ENCODE measurements at regions not wholly inside any gene's neighbourhood (a gene's known extent, or its start where the extent isn't known, plus 50 kb on each side); places are given as distances from the start of the nearest gene placed in this dataset.
A peak's percentile ranks its signal among the peaks of the same experiment; 100 is the strongest.

DNA sequence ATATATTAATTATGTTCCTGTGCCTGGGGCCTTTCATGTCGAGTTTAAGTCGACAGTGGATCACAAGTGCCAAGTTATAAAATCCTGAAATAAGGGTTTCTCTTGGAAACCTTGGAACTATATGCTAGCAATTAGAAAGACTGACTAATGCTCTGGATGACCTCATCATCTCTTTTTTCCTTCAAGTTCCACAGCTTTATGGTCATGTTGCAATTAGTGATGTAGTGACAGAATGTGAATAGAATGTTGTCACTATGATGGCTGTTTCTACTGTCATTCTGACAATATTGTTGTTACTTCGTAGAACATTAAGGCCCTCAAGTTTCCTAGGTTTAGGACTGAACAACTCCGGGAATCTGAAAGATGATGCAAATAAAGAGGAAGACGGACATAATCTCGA lies 368.0 kb upstream of the SEMA6A start:
- no peak for DNase-seq (ENCODE audit: low read depth)

DNA sequence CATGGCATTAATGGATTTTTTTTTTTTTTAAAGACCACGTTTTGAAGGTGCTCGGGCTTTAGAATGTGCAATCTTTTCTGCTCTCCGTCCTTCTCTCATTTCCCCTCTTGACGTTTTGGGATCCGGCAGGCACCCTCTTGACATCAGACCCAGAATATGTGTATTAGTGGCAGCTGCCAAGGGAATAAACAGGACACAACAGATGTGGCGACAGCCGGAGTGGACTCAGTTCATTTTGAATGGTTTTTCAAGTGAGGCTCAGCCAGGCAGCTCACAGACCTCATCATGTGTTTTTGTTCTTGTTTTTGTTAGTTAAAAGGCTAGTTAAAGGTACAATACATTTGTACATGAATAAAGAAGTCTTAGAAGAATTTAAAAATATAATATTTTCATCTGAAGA lies 365.0 kb upstream of the SEMA6A start:
- no peak for DNase-seq (ENCODE audit: low read depth)
- no peak overlapping the region for H3K4me3 ChIP-seq (ENCODE audit: low read depth, low read length)
- TF ChIP-seq, protein P1, sequence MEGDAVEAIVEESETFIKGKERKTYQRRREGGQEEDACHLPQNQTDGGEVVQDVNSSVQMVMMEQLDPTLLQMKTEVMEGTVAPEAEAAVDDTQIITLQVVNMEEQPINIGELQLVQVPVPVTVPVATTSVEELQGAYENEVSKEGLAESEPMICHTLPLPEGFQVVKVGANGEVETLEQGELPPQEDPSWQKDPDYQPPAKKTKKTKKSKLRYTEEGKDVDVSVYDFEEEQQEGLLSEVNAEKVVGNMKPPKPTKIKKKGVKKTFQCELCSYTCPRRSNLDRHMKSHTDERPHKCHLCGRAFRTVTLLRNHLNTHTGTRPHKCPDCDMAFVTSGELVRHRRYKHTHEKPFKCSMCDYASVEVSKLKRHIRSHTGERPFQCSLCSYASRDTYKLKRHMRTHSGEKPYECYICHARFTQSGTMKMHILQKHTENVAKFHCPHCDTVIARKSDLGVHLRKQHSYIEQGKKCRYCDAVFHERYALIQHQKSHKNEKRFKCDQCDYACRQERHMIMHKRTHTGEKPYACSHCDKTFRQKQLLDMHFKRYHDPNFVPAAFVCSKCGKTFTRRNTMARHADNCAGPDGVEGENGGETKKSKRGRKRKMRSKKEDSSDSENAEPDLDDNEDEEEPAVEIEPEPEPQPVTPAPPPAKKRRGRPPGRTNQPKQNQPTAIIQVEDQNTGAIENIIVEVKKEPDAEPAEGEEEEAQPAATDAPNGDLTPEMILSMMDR (IDR thresholded peaks at IDR 0.05; ENCODE audit: low read depth, low read length, missing control alignments), result no peak

More for the DNA sequence above, 368.0 kb upstream of the SEMA6A start:
- no peak overlapping the region for H3K4me3 ChIP-seq (ENCODE audit: low read depth, low read length)
- TF ChIP-seq, protein P1 (IDR thresholded peaks at IDR 0.05; ENCODE audit: low read depth, low read length, missing control alignments), result no peak

DNA sequence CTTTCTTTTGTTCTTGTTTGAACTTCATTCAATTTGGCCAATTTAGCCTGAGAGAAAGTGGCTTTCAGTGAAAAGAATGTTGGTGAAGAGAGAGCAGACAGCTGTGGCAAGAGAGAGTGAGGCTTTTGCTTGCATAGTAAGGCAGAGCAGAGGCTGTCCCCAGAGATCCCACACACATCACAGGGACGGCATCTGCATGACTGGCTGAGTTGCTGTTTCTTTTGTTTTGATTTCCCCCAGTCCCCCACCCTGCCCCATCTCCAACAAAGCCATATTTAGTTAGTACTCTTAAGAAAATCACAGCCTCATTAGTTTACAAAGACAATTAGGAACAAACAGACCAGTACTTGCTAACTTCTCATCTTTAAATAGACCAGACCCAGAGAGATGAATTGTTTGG lies 363.9 kb upstream of the SEMA6A start:
- TF ChIP-seq, protein P1 (IDR thresholded peaks at IDR 0.05; ENCODE audit: low read depth, low read length, missing control alignments), result no peak
- no peak overlapping the region for H3K4me3 ChIP-seq (ENCODE audit: low read depth, low read length)
- no peak for DNase-seq (ENCODE audit: low read depth)

DNA sequence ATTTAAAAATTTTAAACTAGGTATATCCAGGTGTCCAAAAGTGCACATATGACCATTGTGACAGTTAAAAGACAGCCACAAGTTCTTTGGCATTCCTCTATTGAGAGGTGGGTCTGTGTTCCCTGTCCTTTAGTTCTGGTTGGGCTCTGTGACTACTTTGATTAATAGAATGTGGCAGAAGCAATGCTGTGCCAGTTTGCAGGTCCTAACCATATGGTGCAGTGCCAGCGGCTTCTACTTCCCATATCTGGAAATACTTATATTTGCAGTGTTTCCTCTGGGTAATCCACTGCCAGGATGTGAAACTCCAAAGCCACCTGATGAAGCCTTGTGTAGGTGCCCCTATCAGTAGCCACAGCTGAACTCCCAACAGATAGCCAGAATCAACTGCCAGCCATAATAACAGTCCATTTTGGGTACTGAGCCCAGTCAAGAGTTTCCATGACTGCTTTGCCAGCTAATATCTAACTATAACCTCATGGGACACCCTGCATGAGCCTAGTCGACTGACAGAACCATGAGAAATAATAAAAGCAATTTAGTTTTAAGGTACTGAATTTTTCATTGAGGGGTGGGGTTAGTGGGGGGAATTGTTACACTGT lies 361.0 kb upstream of the SEMA6A start:
- no peak for DNase-seq (ENCODE audit: low read depth)
- TF ChIP-seq, protein P1 (IDR thresholded peaks at IDR 0.05; ENCODE audit: low read depth, low read length, missing control alignments), result no peak
- H3K4me3 ChIP-seq (ENCODE audit: low read depth, low read length), result no peak overlapping the region

DNA sequence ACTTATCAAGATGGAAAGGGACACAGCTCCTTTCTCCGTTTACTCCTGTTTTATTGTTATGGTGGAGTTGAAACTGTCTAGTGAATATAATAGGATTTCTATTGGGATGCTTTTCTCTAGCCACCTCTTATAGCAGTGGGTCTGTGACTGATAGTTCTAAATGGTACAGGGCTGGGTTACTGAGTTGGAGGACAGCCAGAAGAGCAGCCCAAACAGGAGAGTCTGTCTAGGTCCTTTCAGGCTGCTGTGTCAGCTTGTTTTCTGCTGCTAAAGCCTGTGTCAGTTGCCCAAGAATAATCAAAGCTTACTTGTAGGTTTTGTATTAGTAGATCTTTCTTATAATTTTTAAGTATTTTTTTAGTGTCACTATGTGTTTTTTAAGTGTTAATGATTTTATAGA lies 356.0 kb upstream of the SEMA6A start:
- H3K4me3 ChIP-seq (ENCODE audit: low read depth, low read length), result no peak overlapping the region
- TF ChIP-seq, protein P1 (IDR thresholded peaks at IDR 0.05; ENCODE audit: low read depth, low read length, missing control alignments), result no peak
- no peak for DNase-seq (ENCODE audit: low read depth)

DNA sequence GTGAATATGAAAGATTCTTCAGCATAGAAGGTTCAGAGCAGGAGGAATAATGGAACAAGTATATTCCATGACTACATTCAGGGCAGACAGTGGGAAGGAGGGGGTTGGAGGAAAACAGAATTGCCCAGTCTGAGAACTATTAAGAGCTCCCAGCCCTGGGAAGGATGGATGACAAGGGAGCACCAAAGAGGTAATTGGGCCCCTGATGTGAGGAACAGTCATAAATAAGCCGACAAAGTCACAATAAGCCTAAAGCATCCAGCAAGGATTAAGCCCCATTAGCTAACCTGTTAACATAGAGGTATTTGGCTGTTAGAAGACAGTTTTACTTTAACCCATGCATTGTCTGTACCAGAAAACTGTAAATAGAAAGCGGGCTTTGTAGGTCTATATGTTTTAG lies 348.7 kb upstream of the SEMA6A start:
- TF ChIP-seq, protein P1 (IDR thresholded peaks at IDR 0.05; ENCODE audit: low read depth, low read length, missing control alignments), result no peak
- DNase-seq (ENCODE audit: low read depth), result no peak
- no peak overlapping the region for H3K4me3 ChIP-seq (ENCODE audit: low read depth, low read length)

DNA sequence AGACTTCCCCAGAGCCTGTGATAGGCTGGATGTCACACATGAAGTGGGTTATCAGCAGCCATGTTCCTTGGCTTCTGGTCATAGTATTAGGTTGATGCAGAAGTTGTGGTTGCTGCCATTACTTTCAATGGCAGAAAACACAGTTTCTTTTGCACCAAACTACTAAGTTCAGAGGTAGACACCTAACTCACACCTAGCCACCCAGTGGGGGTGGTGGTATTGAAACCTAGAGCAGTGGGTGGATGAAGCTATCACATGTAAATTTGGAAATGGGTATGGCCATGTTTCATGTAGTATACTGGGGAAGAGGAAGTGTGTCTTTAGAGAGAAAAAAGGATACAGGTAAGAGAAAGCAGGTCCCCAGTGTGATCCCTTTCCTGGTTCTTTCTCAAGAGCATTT lies 347.9 kb upstream of the SEMA6A start:
- TF ChIP-seq, protein P1 (IDR thresholded peaks at IDR 0.05; ENCODE audit: low read depth, low read length, missing control alignments), result no peak
- DNase-seq (ENCODE audit: low read depth), result peak; percentile 62

More for the DNA sequence above, 347.9 kb upstream of the SEMA6A start:
- no peak overlapping the region for H3K4me3 ChIP-seq (ENCODE audit: low read depth, low read length)
